Lower lobe of right lung (tissue), 2 donors: ENCODE measurements at regions not wholly inside any gene's neighbourhood (a gene's known extent, or its start where the extent isn't known, plus 50 kb on each side); places are given as distances from the start of the nearest gene placed in this dataset.
"Not testable (repeated sequence)": the region's sequence is repeated elsewhere in the genome, so short reads cannot be mapped to it uniquely, and the experiment has no call there.

Source experiments
- ATAC-seq, 2 donors: fragments of 200-7000 bp; cut with Tn5 transposase; one replicate each; pipeline ENCODE4 v1.9.1; 2020 to 2022; ENCODE audit warnings: mild to moderate bottlenecking in 2 of 2, moderate library complexity in 2 of 2
- DNase-seq: peaks from one replicate; pipeline ENCODE4 v3.0.0-alpha.2; 2020
- H3K27ac ChIP-seq: fragments of 200-600 bp; one replicate; pipeline ENCODE4 v1.8.0; 2022
- H3K27me3 ChIP-seq: fragments of 200-600 bp; one replicate; pipeline ENCODE4 v1.8.0; 2022; ENCODE audit warnings: low read depth
- H3K36me3 ChIP-seq: fragments of 200-600 bp; one replicate; pipeline ENCODE4 v1.8.0; 2022; ENCODE audit warnings: mild to moderate bottlenecking
- H3K4me1 ChIP-seq: fragments of 200-600 bp; one replicate; pipeline ENCODE4 v1.8.0; 2022
- H3K4me3 ChIP-seq: fragments of 200-600 bp; one replicate; pipeline ENCODE4 v1.8.0; 2022; ENCODE audit warnings: mild to moderate bottlenecking
- H3K9me3 ChIP-seq: fragments of 200-600 bp; one replicate; pipeline ENCODE4 v1.8.0; 2022
- CTCF ChIP-seq: fragments of 200-600 bp; IDR thresholded peaks from one replicate; pipeline ENCODE4 v1.8.0; 2022; ENCODE audit warnings: antibody characterized with exemption, mild to moderate bottlenecking
- intact Hi-C: fragments of 100-400 bp; cut with DNase I; formaldehyde crosslinking; loops from one replicate; pipeline ENCODE4 v1.11.0; 2022
- donor health status: DM: no; HTN: yes; CAD: no; lungs with severe emphysema.

GRCh38 chrY:7663261-7663660 lies 751.7 kb upstream of the AMELY start:
- no peaks in the 10 kb centered on the region for H3K4me1 ChIP-seq
- H3K4me3 ChIP-seq = no peak overlapping the region
- ATAC-seq = no peak
- H3K9me3 ChIP-seq = no peaks in the 10 kb centered on the region
- no peak overlapping the region for H3K27ac ChIP-seq
- no peaks in the 10 kb centered on the region for H3K36me3 ChIP-seq
- no peak for DNase-seq
- intact Hi-C loops = no loop called here
- H3K27me3 ChIP-seq = no peaks in the 10 kb centered on the region
- no peak for TF ChIP-seq CTCF

DNA sequence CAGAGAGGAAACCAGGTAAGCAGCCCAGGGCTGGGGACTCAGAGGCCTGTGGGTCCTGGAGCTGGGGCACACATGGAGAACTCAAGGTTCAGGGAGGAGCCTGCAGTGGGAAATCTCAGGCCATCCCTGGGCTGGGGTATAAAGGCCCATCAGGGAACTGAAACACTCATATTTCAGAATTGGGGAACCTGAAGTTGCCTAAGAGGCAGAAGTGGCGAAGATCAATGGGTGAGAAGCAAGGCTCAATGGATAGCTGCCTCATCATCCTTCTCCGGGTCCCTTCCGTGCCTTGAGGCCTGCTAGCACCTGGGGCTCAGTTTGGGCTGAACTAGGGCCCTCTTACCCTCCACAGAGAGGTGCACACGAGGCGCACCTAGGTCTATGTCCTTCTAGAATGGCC lies 747.5 kb upstream of the AMELY start:
- DNase-seq (no peak), ATAC-seq (no peak)
- no peak for TF ChIP-seq CTCF
- Histone ChIP-seq H3K27me3 (no peaks in the 10 kb centered on the region), H3K9me3 (no peaks in the 10 kb centered on the region), H3K36me3 (no peaks in the 10 kb centered on the region), H3K27ac (no peak overlapping the region), H3K4me3 (no peak overlapping the region), H3K4me1 (no peaks in the 10 kb centered on the region)
- intact Hi-C loops = no loop called here

GRCh38 chrY:7656596-7656995 lies 745.0 kb upstream of the AMELY start:
- intact Hi-C loops = no loop called here

DNA sequence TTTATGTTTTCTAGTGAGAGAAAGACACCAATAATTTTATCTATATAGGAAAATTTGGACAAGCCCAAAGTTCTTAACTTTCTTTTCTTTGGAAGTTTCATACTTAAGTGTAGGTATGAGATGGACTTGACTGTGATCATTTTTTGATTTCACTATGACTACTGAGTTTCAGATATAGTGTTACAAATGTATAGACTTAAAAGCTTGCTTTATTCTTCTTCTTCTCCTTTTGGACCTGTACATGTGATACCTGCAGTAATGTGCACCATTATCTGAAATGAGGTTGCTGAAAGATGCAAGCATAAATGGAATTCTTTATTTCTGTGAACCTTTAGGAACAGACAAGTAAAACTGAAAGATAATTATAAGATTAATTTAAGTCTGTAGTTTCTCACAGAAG lies 743.4 kb upstream of the AMELY start:
- DNase-seq = no peak

More at GRCh38 chrY:7656596-7656995, 745.0 kb upstream of the AMELY start:
- DNase-seq (no peak), ATAC-seq (no peak)
- no peaks in the 10 kb centered on the region for H3K27me3 ChIP-seq
- no peaks in the 10 kb centered on the region for H3K36me3 ChIP-seq
- no peak overlapping the region for H3K4me3 ChIP-seq
- no peak overlapping the region for H3K27ac ChIP-seq
- H3K9me3 ChIP-seq = no peaks in the 10 kb centered on the region
- no peaks in the 10 kb centered on the region for H3K4me1 ChIP-seq
- TF ChIP-seq CTCF = no peak

GRCh38 chrY:7649866-7650265 lies 738.3 kb upstream of the AMELY start:
- H3K4me3 ChIP-seq, DNase-seq, H3K27ac ChIP-seq, ATAC-seq, H3K9me3 ChIP-seq, H3K4me1 ChIP-seq, intact Hi-C loops, H3K27me3 ChIP-seq, H3K36me3 ChIP-seq: not testable (repeated sequence)

More for the DNA sequence above, 743.4 kb upstream of the AMELY start:
- no peaks in the 10 kb centered on the region for H3K27me3 ChIP-seq
- no peak overlapping the region for H3K4me3 ChIP-seq
- no peaks in the 10 kb centered on the region for H3K9me3 ChIP-seq
- H3K4me1 ChIP-seq = no peaks in the 10 kb centered on the region
- intact Hi-C loops = no loop called here
- no peak for TF ChIP-seq CTCF
- H3K27ac ChIP-seq = no peak overlapping the region
- no peak for ATAC-seq
- no peaks in the 10 kb centered on the region for H3K36me3 ChIP-seq
